SIG-M5 treated with dmso at 0.1 percent for 504 hours (cell line): ENCODE measurements at regions not wholly inside any gene's neighbourhood (a gene's known extent, or its start where the extent isn't known, plus 50 kb on each side); places are given as distances from the start of the nearest gene placed in this dataset.

ENCODE experiments used
- DNase-seq: peaks from one replicate; lab custom pipeline; 2025; ENCODE audit not compliant: unreplicated experiment; lab: John Stamatoyannopoulos, UW

- DNase-seq, result no peak
Observed at GRCh38 chr5:174664180-174664850, 60.1 kb upstream of the MSX2 start.

DNA sequence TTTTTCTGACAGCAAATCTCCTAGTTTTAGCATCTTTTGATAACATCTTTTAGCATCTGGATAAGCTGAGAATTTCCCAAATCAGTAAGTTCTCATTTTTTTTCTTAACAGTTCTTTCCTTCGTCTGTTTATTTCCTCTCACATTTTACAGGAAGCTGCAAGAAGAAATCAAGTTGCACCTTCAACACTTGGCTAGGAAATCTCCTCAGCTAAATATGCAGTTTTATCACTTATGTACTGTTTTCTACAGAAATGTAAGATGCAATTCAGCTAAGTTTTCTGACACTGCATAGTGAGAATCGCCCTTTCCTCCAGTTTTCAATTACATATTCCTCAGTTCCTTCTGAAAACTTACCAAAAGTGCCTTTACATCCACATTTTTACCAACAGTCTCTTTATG is 59.0 kb upstream of the MSX2 start:
- no peak for DNase-seq

DNA sequence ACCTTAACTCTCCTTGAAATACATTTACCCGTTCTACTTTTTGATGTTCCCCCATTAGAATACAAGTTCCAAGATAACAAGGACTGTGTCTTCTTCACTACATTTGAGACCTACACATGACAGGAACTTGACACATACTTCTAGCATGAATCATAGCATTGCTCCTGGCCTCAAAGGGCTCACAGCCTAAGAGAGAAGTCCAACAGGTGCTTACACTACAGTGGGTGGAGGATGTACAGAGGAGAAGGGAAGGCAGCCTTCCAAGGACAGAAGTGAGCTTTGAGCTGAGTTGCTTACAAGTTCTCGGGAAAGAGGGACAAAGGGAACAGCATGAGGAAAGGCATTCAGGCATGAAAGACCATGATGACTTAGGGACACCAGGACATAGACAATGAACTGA is 56.9 kb upstream of the MSX2 start:
- DNase-seq, result no peak

DNA sequence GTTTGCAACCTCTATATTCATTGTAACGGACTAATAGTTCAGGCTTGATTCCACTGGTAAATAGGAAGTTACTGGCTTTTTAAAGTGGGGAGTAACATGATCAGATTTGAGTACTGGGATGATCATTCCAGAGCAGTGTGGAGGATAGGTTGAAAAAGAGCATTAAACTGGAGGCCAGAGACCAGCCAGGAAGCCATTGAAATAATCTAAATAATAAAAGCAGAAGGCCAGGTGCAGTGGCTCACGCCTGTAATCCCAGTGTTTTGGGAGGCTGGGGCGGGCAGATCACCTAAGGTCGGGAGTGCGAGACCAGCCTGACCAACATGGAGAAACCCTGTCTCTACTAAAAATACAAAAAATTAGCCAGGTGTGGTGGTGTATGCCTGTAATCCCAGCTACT is 56.0 kb upstream of the MSX2 start:
- no peak for DNase-seq
